ENCODE measurements at regions not wholly inside any gene's neighbourhood (a gene's known extent, or its start where the extent isn't known, plus 50 kb on each side); places are given as distances from the start of the nearest gene placed in this dataset.

- DNase-seq: no peak
These were observed 202.7 kb downstream of the SCG2 start for GRCh38 chr2:223399357-223399957.

GRCh38 chr2:223404616-223405015, 197.5 kb downstream of the SCG2 start:
- DNase-seq: no peak

DNA sequence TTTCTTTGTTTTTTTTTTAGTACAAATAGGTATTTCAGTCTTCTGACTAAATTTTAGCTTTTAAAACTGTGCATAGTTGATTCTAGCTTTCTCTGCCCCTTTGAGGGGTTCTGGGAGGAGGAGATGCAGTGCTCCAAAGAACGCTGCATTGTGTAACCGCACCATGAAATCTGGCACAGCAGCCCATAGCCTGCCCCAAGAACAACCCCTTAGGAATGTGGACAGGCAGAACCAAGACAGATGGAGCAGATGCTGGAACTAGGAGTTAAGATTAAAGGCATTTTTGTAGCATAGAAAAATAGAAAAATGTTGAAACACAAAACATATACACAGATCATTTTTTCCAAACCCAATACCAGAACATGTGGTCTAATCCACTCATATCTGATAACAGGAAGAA, 187.5 kb downstream of the SCG2 start:
- no peak for DNase-seq

DNA sequence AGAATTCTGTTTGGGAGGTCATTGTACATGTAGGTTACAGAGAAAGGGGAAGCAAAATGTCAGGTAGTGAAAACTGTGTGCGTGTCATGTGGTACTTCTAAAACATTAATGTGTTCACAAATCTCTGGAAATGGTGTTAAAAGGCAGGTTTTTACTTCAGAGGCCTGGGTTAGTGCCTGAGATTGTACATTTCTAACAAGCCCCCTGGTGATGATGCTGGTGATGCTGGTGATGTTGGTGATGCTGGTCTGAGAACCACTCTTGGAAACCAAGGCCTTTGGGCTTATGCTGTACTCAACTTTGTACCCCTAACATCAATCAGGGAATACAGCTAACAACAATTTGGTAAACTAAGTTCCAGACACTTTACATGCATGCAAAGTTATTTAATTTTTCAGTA, 187.1 kb downstream of the SCG2 start:
- DNase-seq: no peak

DNA sequence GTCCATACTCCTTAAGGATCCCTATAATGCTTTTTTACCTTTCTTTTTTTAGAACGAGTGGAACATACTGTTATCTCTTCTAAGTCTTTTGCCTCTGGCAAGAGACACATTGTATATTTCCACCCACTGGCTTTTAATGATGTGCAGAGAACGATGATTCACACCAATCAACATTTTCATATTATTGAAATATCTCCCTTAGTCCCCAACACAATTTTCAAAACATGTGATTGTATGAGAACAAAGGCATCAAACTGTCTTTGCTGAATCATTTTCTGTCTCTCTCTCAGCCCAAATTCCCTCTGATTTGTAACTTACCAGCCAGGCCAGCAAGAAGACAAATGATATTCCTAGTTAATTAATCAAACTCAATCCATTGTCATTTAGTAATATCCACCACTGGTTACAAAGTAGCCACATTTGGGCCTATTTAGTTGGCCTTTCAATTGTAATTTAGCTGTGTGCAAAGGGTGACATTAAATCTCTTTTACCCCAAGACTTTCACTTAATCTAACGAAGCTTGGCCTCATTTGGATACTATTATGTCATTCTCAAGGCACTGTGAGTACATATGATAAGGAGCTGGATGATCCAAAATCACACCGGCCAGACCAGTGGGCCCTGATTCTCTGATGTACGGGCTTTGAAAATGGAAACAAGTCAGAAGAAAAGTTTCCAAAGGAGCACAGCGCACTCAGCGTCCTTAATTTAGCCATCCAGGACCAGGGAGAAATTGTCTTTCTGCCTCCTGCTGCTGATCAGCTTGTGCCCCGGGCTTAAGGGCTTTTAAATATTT, 185.1 kb downstream of the SCG2 start:
- DNase-seq: no peak

GRCh38 chr2:223418131-223418530, 184.0 kb downstream of the SCG2 start:
- DNase-seq: no peak

- DNase-seq: no peak
These were observed 183.5 kb downstream of the SCG2 start for GRCh38 chr2:223418604-223419199.

- DNase-seq: no peak
These were observed 182.1 kb downstream of the SCG2 start for GRCh38 chr2:223420048-223420447.

GRCh38 chr2:223431479-223431878, 170.7 kb downstream of the SCG2 start:
- DNase-seq: no peak

GRCh38 chr2:223433461-223433860, 168.7 kb downstream of the SCG2 start:
- DNase-seq: no peak

DNA sequence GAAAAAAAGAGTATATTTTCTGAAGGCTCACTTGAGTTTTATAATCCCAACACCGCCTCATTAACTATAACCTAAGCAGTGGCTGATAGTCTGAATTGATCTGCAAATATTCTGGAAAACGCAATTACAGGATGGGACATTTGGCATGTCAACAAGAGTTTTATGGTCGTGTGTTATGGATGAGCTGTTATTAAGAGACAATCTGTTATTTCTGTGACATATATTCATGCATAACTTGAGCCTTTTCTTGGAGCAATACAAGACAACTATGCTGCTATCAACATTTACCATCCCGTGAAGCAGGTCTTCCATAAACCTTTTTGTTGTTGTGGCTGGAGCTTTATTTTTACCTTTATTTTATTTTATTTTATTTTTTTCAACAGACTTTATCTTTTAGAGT, 164.4 kb downstream of the SCG2 start:
- DNase-seq: no peak

GRCh38 chr2:223439184-223439583, 163.0 kb downstream of the SCG2 start:
- DNase-seq: no peak

DNA sequence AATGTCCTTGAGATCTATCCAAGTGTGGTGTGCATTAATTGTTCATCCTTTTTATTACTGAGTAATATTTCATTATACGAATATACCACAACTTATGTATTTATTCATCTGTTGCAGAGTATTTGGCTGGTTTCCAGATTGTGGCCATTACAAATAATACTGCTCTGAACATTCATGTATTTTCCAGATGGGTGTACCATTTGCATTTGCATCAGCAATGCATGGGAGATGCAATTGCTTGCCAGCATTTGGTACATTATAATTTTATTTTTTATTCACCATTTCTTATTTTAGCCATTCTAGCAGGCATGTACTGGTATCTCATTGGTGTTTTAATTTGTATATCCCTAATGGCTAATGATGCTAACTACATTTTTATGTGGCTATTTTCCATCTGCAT, 162.4 kb downstream of the SCG2 start:
- DNase-seq: no peak

DNA sequence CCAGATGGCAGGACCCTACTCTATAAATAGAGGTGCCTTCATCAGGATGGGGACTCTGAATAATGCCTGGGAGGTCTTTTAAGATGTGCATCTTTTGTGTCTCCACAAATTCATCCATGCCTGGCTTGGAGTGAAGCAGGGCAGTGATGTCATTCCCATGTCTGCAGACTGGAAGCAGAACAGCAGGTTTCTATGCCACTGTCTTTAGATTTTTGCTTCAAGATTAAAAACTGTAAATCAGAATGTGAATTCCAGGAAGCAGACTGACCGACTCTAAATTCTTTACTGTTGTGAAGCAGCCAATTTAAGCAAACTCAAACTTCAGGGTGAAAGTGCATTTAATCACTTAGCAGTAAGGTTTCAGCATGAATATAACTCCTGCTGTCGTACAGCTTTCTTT, 159.3 kb downstream of the SCG2 start:
- no peak for DNase-seq

GRCh38 chr2:223450246-223450645, 151.9 kb downstream of the SCG2 start:
- DNase-seq: no peak

DNA sequence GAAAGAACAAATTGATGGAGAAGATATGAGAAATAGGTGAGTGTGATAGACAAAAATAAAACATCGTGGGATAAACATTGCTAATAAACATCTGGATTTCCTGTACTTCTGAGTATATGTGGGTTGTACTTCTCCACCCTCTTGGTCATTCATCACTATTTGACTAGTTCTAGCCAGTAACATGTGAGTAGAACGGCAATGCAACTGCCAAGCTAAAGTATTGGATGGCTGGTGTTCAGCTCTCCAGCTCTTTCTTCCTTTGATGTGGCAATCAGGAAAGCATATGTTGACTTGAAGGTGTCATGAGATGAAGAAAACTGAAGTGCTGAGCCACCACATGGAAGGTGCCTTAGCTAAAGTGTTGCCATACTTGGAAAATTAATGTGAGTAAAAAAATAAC, 144.9 kb downstream of the SCG2 start:
- DNase-seq: no peak

- peak; percentile 4 for DNase-seq
These were observed 142.7 kb downstream of the SCG2 start for GRCh38 chr2:223459328-223459939.

DNA sequence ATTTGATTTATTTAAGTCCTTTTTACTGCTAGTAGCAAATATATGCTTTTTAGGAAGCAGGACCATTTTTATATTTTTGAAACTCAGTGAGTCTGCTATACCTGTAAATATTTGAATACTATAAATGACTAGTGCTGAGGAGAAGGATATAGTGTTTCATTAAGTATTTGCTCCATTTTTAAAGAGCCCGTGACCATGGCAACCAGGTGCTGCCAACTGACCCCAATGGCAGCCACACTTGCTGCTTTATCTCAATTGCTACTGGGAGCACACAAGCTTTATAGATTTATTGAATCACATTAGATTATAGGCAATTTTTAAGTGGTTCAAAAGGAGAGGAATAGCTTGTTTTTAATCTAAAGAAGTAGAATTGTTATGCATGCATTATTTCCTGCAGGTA, 142.0 kb downstream of the SCG2 start:
- no peak for DNase-seq

DNA sequence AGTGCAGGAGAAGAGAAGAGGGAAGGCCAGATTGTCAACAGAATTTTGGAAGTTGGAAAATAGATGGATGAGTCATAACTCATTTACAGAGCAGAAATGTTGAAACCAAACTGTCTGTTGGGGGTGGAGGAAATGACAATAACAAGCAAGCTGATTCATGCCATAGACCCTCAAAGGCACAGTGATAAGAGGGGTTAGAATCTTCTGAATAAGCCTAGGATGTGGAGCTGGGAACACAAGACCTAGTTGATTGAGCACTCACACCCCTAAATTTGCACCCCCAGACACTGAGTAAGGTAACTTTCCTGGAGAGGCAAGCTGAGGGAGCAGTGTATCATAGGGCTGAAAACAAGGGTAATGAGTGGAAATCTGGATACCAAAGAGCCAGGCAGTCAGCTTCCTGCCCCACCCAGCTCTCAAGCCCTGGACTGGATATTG, 141.4 kb downstream of the SCG2 start:
- DNase-seq: no peak

GRCh38 chr2:223464071-223464470, 138.1 kb downstream of the SCG2 start:
- no peak for DNase-seq

DNA sequence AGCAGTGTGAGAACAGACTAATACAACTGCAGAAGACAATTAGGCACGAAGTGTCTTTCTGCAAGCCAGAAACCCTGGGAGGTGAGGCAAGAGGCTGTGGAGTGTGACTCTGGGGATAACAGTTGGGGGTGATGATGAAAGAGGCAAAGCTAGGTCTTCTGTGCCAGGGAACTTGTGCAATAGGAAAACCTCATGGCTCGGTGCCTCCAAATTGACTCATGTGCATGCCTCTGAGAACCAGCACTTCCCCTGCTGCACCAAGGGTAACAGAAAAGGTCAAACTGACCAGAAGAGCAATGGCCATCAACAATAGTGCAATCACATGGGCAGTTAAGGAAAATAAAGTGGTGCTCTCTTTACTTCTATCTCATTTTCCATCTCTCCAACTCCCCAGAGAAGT, 136.4 kb downstream of the SCG2 start:
- DNase-seq: no peak

DNA sequence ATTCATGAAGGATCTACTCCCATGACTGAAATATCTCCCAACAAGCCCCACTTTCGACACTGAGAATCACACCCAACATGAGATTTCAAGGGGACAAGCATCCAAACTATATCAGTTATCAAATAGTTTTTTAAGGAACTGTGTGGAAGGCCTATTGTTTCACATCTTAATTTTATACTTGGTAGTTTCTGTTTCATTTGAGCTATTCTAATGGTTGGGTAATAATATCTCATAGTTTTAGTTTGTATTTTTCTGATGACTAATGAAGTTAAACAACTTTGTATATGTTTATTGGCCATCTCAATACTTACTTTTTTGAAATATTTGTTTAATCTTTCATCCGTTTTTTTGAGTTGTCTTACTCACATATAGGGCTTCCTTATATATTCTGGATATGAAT, 135.0 kb downstream of the SCG2 start:
- no peak for DNase-seq

- no peak for DNase-seq
These were observed 132.7 kb downstream of the SCG2 start for GRCh38 chr2:223469270-223470046.

Measured in activated CD4-positive, alpha-beta T cell treated with anti-CD3 and anti-CD28 coated beads, Interleukin-10, Interleukin-2, amounts not matched to agents 100 ng/mL and 50 ng/mL, durations not matched to agents 16 hours and 8 hours (primary cell).